Activated T-cell treated with anti-CD3 and anti-CD28 coated beads, Interleukin-2, amount 50 U/mL, for 4 hours (primary cell): ENCODE measurements at regions not wholly inside any gene's neighbourhood (a gene's known extent, or its start where the extent isn't known, plus 50 kb on each side); places are given as distances from the start of the nearest gene placed in this dataset.

Experiments used
- ATAC-seq, 2 donors: fragments of 200-7000 bp; cut with Tn5 transposase; one replicate each; pipeline ENCODE4 v1.10.0; 2021
- DNase-seq: peaks from one replicate; pipeline ENCODE4 v3.0.0-alpha.2; 2020
- H3K27me3 Mint-ChIP-seq: one replicate; pipeline ENCODE4 v1.8.0; 2021; ENCODE audit warnings: low read depth, mixed read lengths
- H3K36me3 Mint-ChIP-seq: one replicate; pipeline ENCODE4 v1.8.0; 2022; ENCODE audit warnings: mixed read lengths; ENCODE audit not compliant: insufficient read depth
- H3K4me1 Mint-ChIP-seq: one replicate; pipeline ENCODE4 v1.8.0; 2021; ENCODE audit warnings: low read depth, mixed read lengths
- H3K4me3 Mint-ChIP-seq: one replicate; pipeline ENCODE4 v1.8.0; 2021; ENCODE audit warnings: mild to moderate bottlenecking, moderate library complexity, mixed read lengths
- H3K9me3 Mint-ChIP-seq: one replicate; pipeline ENCODE4 v1.8.0; 2021; ENCODE audit warnings: mixed read lengths

DNA sequence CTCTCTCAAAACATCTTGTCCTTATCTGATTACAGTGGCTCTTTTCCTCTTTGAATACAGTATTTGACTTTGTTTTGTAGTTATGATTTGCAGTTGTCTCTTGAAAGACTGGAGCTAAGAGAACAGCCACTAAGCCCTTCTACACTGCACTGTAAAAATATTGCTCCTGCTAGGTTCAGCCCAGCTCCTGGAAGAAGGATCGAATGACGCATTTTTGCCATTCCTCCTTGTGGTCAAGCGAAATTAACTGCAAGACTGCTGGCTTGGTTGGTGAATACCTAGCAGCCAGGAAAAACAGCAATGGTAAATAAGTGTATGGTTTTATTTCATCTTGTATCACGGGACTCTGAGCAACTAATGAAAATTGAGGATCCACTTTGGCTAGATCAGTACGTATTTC lies 407.8 kb upstream of the CDH2 start:
- H3K36me3 Mint-ChIP-seq = no peaks in the 10 kb centered on the region
- no peaks in the 10 kb centered on the region for H3K4me1 Mint-ChIP-seq
- peaks cover 14% of the 10 kb centered on the region for H3K9me3 Mint-ChIP-seq
- H3K4me3 Mint-ChIP-seq = no peak overlapping the region
- ATAC-seq = no peak
- DNase-seq = no peak
- no peaks in the 10 kb centered on the region for H3K27me3 Mint-ChIP-seq

DNA sequence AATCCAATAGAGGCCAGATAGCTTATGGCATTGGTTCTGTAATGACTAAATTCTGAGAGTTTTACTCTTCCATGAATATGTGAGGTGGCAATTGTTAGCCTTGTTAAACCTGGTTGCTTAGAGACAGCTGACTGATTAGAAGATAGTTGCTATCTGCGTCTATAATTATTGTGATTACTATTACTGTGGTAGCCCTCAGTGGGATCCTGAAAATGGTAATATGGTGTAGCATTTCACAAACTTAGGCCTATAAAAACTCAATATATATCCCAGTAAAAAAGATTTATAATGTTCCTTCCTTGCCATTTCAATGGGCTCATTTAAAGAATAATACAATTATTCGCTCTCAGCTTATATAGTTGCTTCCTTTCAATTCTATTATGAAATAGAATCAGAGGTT lies 405.8 kb upstream of the CDH2 start:
- Mint-ChIP-seq H3K4me3 (no peak overlapping the region), H3K36me3 (no peaks in the 10 kb centered on the region), H3K27me3 (no peaks in the 10 kb centered on the region), H3K9me3 (peaks cover 20% of the 10 kb centered on the region), H3K4me1 (no peaks in the 10 kb centered on the region)
- DNase-seq (no peak), ATAC-seq (no peak)

DNA sequence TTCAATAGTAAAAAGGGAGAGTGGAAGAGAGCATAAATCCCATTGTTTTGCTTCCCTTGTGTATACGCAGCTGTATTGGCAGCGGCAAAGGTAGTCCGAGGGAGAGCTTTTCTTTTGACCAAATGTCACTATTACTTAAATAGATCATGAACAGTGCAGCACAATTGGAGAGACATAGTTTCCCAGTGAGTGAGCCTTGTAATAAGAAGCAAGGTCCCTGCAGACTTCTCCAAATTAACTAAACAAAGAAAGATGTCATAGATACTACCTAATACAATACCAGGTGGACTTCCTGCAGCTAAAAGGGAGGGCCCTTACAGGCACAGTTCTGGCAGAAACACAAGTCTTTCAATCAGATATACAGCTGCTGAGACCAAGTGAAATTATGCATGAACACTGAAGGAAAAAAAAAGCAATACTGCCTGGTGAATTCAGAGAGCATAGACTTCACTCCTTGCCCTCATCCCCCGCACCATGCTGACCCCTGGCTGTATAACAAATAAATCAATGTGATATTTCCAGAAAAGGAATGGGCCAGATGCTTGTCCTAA lies 404.7 kb upstream of the CDH2 start:
- H3K4me1 Mint-ChIP-seq = no peaks in the 10 kb centered on the region
- H3K27me3 Mint-ChIP-seq = no peaks in the 10 kb centered on the region
- ATAC-seq (no peak), DNase-seq (no peak)
- H3K36me3 Mint-ChIP-seq = no peaks in the 10 kb centered on the region
- no peak overlapping the region for H3K4me3 Mint-ChIP-seq
- H3K9me3 Mint-ChIP-seq = peaks cover 20% of the 10 kb centered on the region

DNA sequence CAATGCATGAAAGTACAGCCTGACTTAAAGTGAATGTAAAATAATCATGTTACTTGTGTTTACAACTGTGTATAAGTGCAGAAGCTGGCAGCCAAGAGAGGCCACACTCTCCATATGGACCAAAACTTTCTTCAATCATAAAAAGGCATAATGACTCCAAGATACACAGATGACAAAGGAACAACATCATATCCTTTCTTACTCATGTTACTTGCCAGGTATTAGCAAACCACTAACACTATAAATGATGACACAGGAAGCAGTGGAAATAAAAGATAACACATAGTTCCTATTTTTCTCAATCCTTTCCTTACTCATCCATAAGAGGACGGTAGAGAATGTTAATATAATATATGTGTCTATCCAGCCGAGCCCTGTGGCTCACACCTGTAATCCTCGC lies 400.0 kb upstream of the CDH2 start:
- H3K4me3 Mint-ChIP-seq = no peak overlapping the region
- H3K27me3 Mint-ChIP-seq = no peaks in the 10 kb centered on the region
- H3K4me1 Mint-ChIP-seq = no peaks in the 10 kb centered on the region
- DNase-seq = no peak
- ATAC-seq = no peak
- no peaks in the 10 kb centered on the region for H3K36me3 Mint-ChIP-seq
- H3K9me3 Mint-ChIP-seq = peaks cover 21% of the 10 kb centered on the region

DNA sequence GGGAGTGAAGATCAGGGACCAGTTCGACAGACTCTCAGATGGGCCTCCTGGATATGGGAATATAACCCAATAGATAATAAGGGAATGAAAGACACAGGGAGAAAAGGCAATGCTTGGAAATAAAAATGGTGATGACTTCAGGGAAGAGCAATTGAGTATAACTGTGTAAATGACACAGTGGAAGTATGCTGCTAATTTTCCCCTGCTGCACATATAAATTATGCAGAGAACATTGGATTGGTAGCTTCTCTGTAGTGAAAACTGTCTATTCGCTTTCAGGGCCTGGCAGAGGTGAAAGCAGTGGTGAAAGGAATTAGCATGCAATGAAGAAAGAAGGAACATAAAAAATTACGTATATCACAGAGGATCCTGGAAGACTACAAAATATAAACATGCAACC lies 398.2 kb upstream of the CDH2 start:
- no peaks in the 10 kb centered on the region for H3K27me3 Mint-ChIP-seq
- DNase-seq = no peak
- peaks cover 23% of the 10 kb centered on the region for H3K9me3 Mint-ChIP-seq
- ATAC-seq = no peak
- H3K4me1 Mint-ChIP-seq = no peaks in the 10 kb centered on the region
- no peaks in the 10 kb centered on the region for H3K36me3 Mint-ChIP-seq
- H3K4me3 Mint-ChIP-seq = no peak overlapping the region

DNA sequence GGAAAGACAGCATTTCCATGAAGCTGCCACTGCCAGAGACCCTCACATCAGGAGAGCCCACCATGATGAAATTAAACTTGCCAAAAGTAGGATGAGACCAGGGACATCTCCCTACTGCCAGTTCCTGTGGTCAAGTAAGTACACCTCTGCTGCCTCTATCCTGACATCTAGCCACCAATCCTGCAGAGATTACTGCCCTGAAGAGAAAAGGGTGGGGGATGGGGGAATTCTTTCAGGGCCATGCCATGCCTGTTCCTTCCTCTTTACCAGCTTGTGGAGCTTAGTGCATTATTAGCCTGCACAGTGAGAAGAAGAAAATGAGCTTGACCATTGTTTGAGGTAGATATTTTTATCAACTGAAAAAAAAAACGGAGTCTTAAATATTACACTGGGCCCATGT lies 397.2 kb upstream of the CDH2 start:
- Mint-ChIP-seq H3K4me1 (no peaks in the 10 kb centered on the region), H3K36me3 (no peaks in the 10 kb centered on the region), H3K27me3 (no peaks in the 10 kb centered on the region), H3K4me3 (no peak overlapping the region), H3K9me3 (peaks cover 15% of the 10 kb centered on the region)
- ATAC-seq (no peak), DNase-seq (no peak)

DNA sequence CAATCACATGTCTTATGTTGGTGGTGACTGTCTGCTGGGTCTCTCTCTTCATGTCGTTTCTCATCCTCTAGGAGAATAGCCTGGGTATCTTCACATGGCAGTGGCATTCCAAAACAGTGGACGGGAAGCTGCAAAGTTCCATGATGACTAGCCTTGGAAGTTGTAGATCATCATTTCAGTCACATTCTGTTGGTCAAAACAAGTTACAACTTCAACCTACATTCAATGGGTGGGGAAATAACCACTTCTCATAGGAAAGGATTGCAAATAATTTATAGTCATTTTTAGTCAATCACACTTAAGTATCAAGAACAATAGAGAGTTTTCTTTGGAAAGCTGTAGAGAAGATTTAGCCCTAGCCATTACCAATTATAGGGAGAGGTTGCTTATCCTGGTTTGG lies 395.0 kb upstream of the CDH2 start:
- DNase-seq (no peak), ATAC-seq (no peak)
- H3K4me1 Mint-ChIP-seq = no peaks in the 10 kb centered on the region
- peaks cover 14% of the 10 kb centered on the region for H3K9me3 Mint-ChIP-seq
- H3K36me3 Mint-ChIP-seq = no peaks in the 10 kb centered on the region
- H3K4me3 Mint-ChIP-seq = no peak overlapping the region
- H3K27me3 Mint-ChIP-seq = no peaks in the 10 kb centered on the region

DNA sequence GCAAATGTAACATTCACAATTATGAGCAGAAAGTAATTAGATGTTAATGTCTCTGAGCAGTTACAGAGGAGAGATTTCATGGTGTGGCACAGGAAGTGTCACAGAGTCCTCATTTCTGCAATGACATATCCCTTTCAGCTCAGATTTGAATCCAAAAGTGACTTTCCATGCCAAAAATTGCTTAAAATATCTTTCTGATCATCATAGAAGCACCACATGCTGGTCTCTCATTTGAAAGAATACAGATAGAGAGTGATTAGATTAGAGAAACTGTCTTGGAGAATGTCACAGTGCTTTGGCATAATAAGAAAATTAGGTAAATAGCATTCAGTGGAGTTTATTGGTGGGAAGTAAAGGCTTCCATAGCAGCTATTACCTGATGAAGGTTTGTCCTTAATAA lies 383.4 kb upstream of the CDH2 start:
- Mint-ChIP-seq H3K9me3 (peaks cover 9% of the 10 kb centered on the region), H3K4me3 (no peak overlapping the region)

DNA sequence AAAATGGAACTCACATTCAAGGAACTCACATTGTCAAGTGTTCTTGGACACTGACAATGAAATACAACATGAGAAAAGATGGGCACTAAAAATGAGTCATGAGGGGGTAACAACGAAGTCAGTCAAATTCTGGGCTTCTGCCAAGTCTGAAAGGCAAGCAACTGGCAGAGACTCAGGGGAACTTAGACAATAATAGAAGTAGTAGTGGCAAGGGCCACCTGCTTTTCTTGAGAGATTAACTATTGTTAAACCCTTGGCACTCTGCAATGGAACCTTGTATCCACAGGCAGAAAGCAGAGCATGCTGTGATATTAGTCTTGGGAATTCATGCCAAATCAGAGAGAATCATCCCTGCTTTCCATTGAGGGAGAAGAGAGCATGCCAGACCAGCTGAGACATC lies 382.6 kb upstream of the CDH2 start:
- H3K36me3 Mint-ChIP-seq = peaks cover 1% of the 10 kb centered on the region
- peaks cover 15% of the 10 kb centered on the region for H3K9me3 Mint-ChIP-seq
- no peak for DNase-seq
- H3K4me3 Mint-ChIP-seq = no peak overlapping the region
- ATAC-seq = no peak
- H3K4me1 Mint-ChIP-seq = no peaks in the 10 kb centered on the region
- H3K27me3 Mint-ChIP-seq = no peaks in the 10 kb centered on the region

More for the DNA sequence above, 383.4 kb upstream of the CDH2 start:
- Mint-ChIP-seq H3K4me1 (no peaks in the 10 kb centered on the region), H3K27me3 (no peaks in the 10 kb centered on the region), H3K36me3 (peaks cover 1% of the 10 kb centered on the region)
- DNase-seq = no peak
- no peak for ATAC-seq

DNA sequence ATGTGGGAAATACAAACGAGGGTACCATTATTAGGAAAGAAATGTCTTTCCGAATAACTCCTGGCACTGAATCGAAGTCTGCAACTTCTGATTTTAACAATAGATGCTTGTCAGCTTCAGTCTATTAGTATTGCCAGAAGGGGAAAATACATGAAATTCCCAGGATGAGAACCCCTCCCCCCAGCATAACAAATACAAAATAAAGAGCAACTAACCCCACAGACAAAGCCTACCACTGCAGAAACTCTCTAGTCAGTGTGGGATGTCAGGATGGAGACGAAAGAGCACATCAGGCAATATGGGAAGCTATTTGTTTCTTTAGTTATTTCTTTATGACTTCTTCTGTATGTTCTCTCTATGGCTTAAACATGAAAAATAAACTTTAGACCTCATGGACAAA lies 365.0 kb upstream of the CDH2 start:
- no peaks in the 10 kb centered on the region for H3K27me3 Mint-ChIP-seq
- ATAC-seq = no peak

DNA sequence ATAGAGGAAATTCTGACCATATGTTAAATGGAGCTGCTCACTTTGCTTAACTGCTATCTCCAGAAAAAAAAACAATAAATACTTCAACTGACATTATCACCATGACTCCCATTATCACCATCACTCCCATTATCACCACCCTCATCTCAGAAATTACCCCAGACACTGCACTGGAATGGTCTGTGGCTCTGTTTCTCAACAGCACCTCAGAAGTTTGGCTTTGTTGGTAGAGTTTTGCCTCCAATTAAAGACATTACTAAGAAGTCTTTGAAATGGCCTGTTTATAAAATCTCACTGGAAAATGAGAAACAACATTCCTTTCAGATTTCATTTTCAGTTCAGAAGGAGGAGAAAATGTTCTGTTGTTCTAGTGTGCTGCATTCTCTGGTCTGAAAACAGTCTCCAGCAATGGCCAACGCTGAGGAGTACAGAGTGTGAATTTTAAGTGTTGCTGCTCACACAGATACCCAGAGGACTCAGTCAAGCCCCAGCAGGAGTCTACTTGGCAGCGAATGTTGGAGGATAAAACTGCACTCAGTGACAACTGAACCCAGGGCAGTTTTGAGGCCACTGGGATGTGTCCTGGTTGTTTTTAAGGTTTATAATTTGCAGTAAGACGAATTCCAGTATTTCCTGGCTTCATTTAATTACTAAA lies 364.5 kb upstream of the CDH2 start:
- no peaks in the 10 kb centered on the region for H3K36me3 Mint-ChIP-seq
- H3K9me3 Mint-ChIP-seq = peaks cover 14% of the 10 kb centered on the region
- no peaks in the 10 kb centered on the region for H3K4me1 Mint-ChIP-seq
- H3K4me3 Mint-ChIP-seq = no peak overlapping the region
- DNase-seq = no peak
- ATAC-seq = no peak
- no peaks in the 10 kb centered on the region for H3K27me3 Mint-ChIP-seq

More for the DNA sequence above, 365.0 kb upstream of the CDH2 start:
- Mint-ChIP-seq H3K9me3 (peaks cover 14% of the 10 kb centered on the region), H3K36me3 (no peaks in the 10 kb centered on the region), H3K4me3 (no peak overlapping the region), H3K4me1 (no peaks in the 10 kb centered on the region)
- no peak for DNase-seq

DNA sequence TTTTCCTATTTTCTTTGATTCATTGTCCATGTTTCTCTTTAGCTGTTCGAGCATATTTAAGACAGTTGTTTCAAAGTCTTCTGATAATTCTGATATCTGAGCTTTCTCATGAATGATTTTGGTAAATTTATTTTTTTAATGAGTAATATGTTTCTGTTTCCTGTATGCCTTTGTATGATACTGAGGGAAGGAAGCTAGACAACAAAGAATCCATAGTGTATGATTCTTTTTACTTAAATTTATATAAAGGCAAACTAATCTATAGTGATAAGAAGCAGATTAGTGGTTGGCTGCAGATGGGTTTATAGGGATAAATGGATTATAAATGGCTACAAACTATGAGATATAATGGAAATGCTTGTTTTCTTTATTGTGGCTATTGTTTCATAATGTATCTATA lies 352.7 kb upstream of the CDH2 start:
- no peak for DNase-seq
- Mint-ChIP-seq H3K4me1 (no peaks in the 10 kb centered on the region), H3K9me3 (peaks cover 13% of the 10 kb centered on the region), H3K4me3 (no peak overlapping the region), H3K27me3 (no peaks in the 10 kb centered on the region), H3K36me3 (no peaks in the 10 kb centered on the region)
- no peak for ATAC-seq

DNA sequence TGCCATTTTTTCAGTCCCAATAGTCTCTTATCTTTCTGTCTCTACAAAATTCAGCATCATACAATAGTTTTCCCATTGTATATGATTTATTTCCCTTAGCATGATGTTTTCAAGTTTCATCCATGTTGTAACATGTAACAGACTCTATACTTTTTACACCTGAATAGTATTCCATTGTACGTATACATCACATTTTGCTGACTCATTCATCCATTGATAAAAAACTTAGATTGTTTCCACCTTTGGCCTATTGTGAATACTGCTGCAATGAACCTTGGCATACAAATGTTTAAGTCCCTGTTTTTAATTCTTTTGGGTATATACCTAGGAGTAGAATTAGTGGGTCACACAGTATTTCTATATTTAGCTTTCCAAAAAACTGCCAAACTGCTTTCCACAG lies 349.3 kb upstream of the CDH2 start:
- Mint-ChIP-seq H3K4me3 (no peak overlapping the region), H3K9me3 (peaks cover 7% of the 10 kb centered on the region), H3K4me1 (no peaks in the 10 kb centered on the region), H3K27me3 (no peaks in the 10 kb centered on the region), H3K36me3 (no peaks in the 10 kb centered on the region)
- no peak for ATAC-seq
- DNase-seq = no peak

DNA sequence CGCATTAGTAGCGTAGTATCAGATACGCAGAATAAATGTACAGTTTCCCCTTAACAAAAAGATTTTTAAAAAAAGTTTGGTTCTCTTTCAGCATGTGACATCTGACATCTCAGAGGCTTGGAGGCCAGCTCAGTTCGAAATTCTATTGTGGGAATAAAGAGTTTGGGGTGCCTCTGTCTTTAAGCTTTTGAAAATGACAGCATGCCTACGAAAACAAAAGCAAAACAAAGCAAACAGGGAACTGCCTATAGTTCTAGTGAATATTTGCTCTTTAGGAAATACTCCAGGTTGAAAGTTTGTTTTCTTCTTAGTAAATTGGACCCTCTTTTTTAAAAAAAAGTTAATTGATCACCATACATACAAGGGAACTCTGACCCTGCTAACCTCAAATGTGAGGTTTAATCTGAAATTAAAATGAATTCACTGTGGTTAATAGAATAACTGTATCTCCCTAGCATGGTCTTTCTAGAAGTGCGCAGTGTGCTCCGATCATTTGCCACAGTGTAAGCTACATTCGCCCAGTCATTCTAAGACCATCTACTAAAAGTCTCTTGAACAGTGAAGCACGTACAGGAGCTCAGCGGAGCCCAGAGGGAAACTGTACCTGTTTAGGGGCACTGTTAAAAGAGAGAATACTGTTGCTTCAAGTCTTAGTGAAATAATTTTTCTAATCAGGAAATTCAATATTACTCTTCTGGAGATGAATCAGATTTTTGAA lies 347.0 kb upstream of the CDH2 start:
- Mint-ChIP-seq H3K4me1 (no peaks in the 10 kb centered on the region), H3K4me3 (no peak overlapping the region), H3K27me3 (no peaks in the 10 kb centered on the region), H3K9me3 (peaks cover 10% of the 10 kb centered on the region), H3K36me3 (no peaks in the 10 kb centered on the region)
- no peak for ATAC-seq
- DNase-seq = no peak

DNA sequence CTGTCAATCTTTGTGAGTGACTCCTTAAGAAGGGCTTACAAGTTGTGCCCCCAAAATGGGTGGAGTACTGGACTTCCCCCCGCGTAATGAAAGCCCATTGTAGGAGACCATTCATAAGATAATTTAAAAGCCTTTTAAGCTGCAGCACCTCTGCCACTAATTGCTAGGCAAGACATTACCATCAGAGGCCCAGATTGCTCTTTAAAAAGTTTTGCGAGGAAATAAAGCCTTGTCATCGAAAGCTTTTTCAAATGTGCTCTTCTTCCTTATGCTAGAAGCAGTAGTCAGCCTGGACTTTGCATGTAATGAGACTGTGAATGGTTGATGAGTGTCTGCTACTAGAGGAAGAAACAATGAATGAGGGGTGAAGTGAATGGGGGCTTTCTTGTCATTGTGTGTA lies 345.3 kb upstream of the CDH2 start:
- H3K4me3 Mint-ChIP-seq = no peak overlapping the region

More for the DNA sequence above, 345.3 kb upstream of the CDH2 start:
- H3K36me3 Mint-ChIP-seq = no peaks in the 10 kb centered on the region
- peaks cover 15% of the 10 kb centered on the region for H3K9me3 Mint-ChIP-seq
- DNase-seq (no peak), ATAC-seq (no peak)
- H3K4me1 Mint-ChIP-seq = no peaks in the 10 kb centered on the region
- no peaks in the 10 kb centered on the region for H3K27me3 Mint-ChIP-seq
